Activated naive CD4-positive, alpha-beta T cell (primary cell): ENCODE measurements at regions not wholly inside any gene's neighbourhood (a gene's known extent, or its start where the extent isn't known, plus 50 kb on each side); places are given as distances from the start of the nearest gene placed in this dataset.

Experiments used
- DNase-seq, 4 experiments: peaks; one replicate each; lab custom pipeline; 2025; lab: John Stamatoyannopoulos, UW

DNA sequence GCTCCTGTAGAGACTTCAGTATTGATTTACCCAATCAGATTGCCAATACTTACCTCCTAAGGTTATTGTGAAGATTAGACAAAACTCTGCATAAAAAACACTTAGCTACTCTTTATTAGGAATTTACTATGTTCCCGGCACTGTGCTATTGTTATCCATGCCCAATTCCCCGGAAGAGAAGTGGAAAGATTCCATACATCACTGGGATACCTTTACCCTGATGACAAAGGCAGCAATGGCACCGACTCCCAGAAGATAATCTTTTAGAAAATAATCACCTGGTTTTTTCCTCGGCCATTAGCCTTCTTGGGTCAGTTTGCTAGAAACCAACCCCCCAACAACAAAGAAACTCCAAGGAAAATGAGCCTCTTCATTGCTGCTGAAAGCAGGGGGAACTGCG is 226.0 kb downstream of the SNX18 start:
- DNase-seq, result no peak

DNA sequence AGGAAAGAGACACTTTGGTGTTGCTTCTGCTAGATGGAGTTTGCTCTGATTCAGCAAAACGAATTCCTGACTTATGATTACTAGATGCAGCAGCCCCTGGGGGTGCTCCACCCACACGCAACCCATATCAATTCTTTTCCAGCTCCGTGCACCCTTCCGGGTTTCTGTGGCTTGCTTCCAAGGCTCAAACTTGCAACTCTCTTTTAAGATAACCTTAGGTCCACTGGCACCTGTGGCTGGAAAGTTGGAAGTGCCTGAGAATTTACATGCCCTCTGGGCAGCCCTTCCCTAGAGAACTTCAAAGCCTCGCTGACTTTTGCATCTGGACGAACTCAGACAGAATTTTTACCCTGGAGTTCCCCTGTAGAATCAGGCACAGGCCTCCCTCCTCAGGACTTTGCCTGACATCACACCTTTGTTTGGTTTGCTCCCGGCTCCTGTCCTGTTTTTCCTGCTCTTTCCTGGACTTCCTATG is 224.9 kb downstream of the SNX18 start:
- no peak for DNase-seq

DNA sequence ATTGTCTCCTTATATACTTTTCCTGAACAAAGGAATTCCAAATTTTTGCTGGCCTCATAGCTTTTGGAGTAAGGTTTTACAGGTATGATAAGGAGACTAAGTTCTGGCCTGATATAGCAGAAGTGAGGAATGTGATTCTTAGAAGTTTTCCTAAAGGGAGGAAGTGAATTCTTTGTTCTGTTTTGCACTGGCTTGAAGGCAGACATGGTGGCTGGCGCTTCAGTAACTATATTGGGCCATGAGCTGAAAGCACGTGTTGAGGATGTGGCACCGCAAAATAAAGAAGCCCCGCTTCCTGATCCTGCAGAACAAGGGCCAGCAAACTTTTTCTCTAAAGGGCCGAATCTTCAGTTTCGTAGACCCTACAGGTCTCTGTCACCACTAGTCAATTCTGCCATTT is 224.2 kb downstream of the SNX18 start:
- DNase-seq, result no peak

DNA sequence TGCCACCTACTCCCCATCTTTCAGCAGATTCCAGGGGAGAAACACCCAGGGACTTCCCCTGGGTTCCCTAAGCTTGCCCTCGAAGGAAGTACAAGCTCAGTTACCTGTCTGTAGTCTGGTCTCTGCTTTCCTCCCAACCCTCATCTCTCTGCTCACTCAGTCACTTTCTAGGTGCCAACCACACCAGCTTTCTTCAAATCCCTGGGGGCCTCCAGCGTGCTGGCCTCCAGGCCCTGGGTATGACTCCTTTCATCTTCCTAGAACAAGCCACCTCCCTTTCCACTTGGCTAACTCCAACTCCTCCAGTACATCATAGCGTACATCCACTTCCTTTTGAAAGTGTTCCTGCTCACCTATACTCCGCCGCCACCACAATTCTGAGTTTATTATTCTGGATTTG is 222.6 kb downstream of the SNX18 start:
- no peak for DNase-seq

DNA sequence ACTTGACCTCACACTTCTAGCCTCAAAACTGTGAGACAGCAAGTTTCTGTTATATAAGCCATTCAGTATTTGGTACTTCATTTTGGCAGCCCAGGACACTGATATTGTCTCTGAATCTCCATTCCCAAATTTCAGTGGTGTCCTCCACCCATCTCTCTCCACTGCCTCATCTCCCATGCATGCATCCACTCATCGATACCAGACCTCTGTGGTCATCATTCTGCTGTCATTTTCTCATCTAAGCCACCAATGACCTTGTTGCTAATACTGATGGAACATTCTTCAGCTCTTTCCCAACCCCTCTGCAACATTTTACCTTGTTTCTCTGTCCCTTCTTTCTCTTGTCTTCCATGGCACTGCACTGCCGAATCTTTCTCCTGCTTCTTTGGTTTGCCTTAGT is 221.8 kb downstream of the SNX18 start:
- no peak for DNase-seq

DNA sequence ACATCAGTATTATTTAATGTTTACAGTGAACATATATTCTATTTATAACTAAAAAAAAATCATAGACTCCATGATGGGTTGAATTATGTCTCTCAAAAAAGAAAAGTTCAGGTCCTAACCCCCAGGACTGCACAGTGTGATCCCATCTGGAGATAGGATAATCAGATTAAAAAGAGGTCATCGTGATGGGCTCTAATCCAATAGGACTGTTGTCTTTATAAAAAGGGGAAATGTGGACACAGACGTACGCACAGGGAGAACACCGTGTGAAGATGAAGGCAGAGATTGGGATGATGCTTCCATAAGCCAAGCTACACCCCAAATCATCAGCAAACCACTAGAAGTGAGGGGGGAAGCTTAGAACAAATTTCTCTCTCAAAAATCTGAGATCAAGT is 221.4 kb downstream of the SNX18 start:
- no peak for DNase-seq

DNA sequence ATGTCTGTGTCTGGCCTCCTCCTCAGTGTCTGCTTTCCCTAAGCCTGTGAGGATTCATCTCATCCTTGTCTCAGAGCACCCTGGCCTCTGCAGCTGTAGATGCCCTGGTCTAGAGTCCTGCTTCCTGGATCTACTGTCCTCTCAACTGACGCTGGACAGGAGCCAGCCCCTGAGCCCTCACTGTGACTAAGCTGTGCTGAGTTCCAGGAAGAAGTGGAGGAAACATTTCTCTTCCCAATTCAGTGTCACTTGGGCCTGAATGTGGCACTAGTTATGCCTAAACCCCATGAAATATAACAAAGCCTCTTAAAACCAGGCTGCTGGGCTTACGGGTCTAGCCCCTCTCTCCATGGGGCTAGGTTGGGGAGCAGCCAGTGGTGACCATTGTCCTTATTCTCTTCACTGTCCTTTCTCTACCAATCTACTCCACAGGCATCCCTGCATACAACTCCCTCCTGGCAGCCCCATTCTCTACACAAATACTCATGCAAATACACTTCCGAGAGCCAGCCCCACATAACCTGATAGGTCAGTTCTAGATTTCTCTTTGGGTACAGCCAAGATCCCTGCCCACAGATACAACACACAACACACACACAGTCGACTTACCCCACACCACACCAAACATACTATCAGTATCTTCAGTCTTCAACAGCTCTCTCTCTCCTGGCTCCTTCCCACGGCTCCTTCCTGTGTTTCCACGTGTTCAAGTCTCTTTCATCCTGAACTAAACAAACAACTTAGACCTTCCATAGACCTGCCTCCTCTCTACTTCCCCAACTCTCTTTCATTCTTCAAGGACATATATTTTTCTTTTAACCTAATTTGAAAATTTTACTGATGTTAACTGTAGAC is 220.8 kb downstream of the SNX18 start:
- DNase-seq, result no peak

DNA sequence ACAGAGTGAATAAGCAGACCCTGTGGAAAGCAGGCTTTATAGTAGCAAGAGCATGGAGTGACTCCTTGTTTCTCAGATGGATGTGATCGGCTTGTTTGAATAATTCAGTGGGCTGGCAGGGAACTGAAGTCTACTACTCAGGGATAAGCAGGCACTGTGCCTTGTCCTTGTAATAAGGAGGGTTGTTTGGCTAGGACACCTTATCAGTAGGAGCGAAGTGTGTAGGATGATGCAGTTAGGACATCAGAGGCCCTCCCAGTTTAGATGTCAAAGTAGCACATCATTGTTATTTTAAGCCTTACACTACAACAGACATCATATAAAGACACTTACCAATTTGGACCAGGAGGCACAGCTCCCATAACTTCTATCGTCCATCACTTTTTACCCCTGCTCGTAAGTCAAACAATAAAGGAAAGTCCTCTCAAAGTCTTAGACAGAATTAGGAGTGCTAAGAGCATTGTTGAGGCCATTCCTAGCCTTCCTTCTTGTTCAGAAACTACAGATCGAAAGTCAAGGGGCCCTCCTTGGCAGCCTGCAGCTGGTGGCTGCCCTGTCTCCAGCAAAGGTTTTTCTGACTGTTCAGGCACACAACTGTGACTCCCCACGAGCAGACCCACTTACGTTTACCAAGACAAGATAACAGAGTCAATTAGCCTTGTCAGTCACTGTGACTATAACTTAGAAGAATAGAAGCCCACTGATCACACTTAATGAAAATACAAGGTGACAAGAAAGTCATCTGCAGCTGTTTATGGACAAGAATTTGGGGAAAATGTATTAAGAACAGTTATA is 218.6 kb downstream of the SNX18 start:
- DNase-seq, result no peak

DNA sequence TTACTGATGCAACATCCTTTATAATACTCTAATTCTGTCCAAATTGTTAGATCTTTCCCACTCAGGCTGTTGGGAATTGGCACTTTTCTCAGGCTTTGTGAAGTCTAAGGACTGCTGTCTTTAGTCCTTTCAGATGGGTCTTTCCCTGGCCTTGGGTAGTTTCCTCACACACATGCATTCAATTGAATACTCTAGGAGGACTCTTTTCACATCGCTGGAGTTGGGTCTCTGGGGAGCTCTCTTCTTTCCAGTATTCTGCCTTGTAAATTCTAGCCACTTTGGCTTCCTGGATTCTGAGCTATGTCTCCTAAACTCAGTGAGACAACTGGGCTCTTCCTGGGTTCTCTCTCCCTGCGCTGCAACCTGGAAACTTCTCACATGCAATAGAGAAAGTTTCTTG is 215.5 kb downstream of the SNX18 start:
- no peak for DNase-seq

DNA sequence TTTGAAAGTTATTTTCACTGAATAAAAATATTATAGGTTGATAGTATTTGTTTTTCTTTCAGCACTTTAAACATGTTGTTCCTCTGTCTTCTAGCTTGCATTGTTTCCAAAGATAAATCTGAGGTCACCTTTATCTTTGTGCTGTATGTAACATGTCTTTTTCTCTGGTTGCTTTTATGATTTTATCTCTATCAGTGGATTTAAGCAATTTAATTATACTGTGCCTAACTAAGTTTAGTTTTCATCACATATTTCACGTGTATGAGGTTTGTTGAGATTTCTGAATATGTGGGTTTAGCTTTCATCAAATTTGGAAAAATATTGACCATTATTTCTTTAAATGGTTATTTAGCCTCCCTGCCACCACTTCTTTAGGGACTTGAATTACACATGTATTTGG is 214.5 kb downstream of the SNX18 start:
- DNase-seq, result no peak

DNA sequence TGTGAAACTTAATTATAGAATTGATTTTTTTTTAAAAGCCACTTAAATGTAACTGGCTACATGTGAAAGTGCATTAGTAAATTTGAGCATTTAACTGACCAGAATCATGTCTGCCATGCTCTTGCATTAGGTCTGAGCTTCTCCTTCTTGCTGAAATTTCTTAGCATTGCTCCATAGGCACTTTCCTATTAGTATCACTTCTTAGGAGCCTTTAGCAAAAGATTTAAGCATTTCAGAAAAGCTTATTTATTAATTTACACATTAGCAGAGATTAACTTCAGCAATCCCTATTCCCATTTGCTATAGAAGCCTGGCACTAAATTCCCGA is 211.0 kb downstream of the SNX18 start:
- DNase-seq, result no peak

DNA sequence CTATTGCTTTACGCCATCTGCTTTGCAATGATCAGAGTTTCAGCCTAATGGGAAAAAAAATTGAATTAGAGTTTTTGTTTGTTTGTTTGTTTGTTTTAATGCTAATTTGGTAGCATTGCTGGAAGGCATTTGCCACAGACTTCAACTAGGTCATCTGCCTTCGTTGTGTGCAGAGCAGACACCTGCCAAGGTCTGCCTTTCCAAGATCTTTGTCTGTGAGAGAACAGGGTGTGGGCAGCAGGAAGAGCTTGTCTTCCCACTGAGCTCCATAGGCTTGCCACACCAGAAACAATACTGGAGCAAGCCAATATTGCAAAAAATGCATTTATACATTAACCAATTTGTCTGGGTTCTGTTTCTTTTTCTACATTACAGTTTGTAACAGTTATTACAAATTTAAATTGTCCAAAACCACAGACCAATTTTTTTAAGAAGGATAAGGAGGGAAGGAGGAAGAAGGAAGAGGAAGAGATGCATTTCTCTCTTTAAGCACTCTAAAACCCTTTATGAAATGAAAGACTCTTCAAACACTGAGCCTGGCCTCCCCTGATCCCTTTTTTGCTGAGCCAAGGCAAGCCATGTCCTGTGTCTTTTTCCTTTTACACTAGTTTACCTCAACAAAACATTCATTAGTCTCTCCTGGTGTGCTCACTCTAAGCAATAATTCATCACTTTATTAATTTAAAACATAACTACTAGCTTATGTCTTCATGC is 210.5 kb downstream of the SNX18 start:
- no peak for DNase-seq

DNA sequence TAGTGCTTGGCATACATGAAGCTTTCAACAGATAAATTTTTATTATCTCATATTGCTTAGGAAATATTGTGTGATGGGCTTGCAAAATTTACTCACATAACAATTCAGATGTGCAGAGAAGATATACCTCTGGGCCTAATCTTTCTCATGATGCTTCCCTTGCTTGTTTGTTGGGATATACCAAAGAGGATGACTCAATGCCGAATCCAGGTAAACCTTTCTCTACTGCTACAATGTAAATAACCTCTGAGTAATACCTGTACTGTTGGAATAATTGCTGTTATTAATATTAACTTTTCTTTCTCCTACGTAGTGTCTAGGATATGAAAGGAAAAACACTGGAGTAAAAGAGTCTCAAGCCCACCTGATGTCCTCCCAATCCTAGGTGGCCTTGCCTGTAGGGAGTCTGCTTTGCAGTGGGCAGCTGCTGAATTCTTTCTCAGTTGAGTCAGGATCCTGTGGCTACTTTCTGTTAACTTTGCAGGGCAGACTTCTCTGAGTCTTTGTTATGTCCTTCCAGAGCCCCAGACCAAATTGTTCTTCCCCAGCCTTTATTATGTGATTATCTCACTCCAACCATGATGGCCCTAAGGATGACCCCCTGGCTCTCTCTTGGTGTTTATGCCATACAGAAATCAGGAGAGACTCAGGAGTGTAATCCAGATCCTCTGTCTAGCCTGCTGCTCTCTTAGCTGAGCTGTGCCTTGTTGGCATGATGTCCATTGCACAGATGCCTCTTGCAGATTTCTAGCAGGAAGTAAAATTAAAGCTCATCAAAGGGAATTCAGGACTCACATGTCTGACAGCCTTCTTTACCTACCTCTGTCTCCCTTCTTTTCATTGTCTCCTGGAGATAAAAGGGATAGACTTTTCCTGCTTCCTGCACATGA is 208.1 kb downstream of the SNX18 start:
- no peak for DNase-seq

DNA sequence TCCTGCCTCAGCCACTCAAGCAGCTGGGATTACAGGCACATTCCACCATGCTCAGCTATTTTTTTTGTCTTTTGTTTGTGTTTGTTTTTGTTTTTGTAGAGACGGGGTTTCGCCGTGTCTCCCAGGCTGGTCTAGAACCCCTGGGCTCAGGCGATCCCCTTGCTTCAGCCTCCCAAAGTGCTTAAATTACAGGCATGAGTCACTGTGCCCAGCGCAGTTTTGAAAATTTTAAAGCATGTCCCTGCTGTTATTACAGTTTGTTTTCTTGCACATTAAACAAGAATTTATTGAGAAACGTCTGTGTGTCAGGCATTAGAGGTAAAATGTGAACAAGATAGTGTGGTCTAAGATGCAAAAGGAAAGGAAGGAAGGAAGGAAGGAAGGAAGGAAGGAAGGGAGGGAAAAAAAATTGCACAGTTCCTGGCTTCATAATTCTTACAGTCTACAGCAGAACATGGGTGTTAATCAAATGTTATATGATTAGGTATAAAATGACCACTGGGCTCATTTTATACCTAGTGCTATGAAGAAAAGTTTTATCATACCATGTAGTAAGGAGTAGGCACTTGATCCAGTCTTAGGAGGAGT is 205.4 kb downstream of the SNX18 start:
- no peak for DNase-seq

DNA sequence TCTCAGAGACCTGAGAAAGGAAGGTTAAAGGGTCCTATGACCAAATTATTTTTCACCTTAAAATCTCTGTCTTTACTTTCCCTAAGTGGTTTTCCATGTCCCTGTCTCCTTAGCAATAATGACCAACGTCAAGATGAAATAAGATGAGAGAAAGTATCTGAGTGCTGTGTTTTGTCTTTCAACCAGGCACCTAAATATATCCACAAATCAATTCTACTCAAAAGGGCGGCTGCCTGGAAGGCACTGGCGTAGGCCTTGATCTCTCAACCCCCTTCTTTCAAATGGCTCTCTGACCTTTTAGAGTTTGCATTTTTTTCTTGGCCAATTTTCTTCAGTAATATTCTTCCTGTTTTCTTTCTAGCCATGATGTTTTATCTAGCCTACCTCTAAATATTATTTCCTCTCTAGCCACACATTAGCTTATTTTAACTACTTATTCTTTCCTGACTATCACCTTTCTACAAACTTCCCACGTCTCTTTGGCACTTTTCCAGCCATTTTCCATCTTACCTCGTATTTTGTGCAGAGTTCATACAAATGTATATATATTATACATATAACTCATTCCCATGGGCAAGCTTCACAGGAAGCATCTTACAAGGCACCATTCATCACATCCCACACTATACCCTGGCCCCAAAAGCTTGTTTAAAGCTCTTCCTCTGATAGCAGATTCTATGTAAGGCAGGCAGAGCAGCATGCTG is 204.5 kb downstream of the SNX18 start:
- DNase-seq, result no peak

DNA sequence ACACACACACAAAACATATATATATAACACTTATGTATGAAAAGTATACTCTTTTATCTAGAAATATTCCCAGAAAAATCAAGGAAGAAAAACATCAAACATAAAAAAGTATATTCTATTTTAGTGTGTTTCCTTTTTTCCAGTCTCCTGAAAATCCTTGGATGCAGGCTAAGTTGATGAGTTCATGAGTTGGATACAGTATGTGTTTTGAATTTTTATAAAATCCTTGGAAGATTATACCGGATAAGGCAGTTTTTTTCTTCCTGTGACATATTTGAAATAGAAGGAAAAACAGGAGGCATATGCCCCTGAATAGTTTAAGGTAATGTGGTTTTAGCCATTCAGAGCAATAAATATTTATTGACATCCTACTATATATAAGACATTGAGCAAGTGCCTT is 203.6 kb downstream of the SNX18 start:
- no peak for DNase-seq

DNA sequence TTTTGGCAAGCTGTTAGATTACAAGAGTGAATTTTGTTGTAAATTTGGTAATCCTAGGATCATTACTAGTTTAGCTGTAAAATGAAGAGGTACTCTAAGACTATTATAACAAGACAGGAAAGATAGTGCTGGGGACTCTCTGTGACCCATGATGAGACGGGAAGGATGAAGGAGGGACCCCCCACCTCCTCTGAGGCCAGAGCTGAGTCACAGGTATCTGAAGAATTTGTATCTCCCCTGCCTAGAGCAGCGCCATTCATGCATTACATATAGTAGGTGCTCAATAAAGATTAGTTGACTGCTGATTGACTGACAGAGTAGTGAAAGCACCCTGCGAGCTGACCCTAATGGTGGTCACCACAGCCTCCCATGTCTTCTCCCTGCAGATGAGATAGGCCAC is 202.8 kb downstream of the SNX18 start:
- no peak for DNase-seq

DNA sequence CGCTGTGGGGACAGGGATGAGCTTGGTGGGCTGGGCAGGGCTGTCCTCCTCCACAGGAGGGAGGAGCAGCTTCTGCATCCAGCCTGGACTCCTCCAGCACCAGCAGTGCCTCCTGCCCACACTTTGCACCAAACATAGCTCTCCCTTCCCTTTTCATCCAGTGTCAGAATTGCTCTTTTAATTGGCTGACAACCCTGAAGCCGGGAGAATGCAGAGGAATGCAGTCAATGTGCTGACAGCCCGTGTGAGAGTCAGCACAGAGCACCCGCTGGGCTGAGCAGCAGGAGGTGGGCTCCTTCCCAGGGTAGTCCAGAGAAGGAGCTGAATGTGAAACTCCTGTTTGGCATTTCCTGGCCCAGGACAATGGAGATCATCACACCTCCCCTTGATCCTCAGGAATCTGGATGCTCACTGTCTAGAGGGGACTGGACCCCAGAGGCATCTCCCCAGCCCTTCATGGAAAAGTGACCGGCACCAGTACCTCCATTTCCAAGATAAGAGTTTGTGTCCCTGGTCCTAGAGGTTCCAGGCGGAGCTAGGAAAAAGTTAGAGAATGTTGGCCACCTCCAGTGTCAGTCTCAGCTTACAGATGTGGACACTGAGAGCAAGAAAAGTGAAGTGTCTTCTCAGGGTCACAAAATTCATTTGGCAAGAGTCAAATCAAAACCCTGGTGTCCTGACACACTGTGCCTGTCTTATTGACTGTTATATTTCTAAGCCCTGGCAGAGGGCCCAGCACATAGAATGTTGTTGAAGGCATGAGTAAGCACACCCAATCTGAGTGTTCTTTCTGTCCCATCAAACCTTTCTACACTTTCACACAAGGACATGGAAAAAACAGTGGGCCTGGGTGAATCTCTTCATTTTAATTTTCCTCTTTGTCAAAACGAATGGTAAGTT is 202.1 kb downstream of the SNX18 start:
- no peak for DNase-seq

DNA sequence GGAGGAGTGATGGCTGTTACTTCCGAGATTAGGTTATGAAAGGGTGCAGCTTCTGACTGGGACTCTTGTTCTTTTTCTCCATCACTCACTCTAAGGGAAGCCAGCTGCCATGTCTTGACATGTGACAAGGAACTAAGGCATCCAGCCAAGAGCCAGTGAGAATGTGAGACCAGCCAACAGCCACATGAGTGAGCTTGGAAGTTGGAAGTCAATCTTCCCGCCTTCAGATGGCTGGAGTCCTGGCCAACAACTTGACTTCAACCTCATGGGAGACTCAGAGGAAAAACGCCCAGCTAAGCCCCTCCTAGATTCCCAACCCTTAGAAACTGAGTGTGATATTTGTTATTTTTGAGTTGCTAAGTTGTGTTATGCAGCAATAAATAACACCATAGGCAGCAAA is 201.1 kb downstream of the SNX18 start:
- no peak for DNase-seq

DNA sequence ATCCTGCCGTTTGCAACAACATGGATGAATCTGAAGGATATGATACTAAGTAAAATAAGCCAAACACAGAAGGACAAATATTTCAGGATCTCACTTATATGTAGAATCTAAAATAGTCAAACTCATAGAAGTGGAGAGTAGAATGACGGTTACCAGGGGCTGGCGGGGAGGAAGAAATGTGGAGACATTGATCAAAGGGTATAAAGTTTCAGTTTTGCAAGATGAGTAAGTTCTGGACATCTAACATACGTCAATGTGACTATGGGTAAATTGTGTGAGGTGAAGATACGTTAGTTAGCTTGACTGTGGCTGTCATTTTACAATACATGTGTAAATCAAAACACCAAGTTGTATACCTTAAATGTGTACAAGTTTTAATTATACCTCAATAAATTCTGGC is 200.3 kb downstream of the SNX18 start:
- no peak for DNase-seq
